Prostate gland (tissue), 2 donors: ENCODE measurements at regions not wholly inside any gene's neighbourhood (a gene's known extent, or its start where the extent isn't known, plus 50 kb on each side); places are given as distances from the start of the nearest gene placed in this dataset.

Experiments
- DNase-seq: peaks from one replicate; pipeline ENCODE4 v3.0.0-alpha.2; 2019; ENCODE audit warnings: low spot score
- H3K27ac ChIP-seq, 2 donors: fragments of 200-600 bp; sonication (generic); 2 replicates each; pipeline ENCODE4 v1.5.1; 2017 to 2019
- H3K27me3 ChIP-seq: fragments of 200-600 bp; sonication (generic); replicated peaks from 2 replicates; pipeline ENCODE4 v1.5.1; 2019; ENCODE audit not compliant: insufficient read depth
- H3K36me3 ChIP-seq, 2 donors: fragments of 200-600 bp; sonication (generic); 1 replicate in 1 of 2; 2 replicates in 1 of 2; pipeline versions ENCODE4 v1.5.1 to v1.8.1; 2017 to 2019
- H3K4me1 ChIP-seq: fragments of 200-600 bp; sonication (generic); replicated peaks from 2 replicates; pipeline ENCODE4 v1.5.1; 2019
- H3K4me3 ChIP-seq, 2 donors: fragments of 200-600 bp; sonication (generic); 2 replicates each; pipeline ENCODE4 v1.5.1; 2017 to 2019
- H3K9me3 ChIP-seq: fragments of 200-600 bp; sonication (generic); 2 replicates; pipeline ENCODE4 v1.5.1; 2017
- POLR2A ChIP-seq: fragments of 450-650 bp; IDR thresholded peaks from one replicate; pipeline ENCODE4 v1.6.1; 2016; ENCODE audit warnings: antibody characterized with exemption, mild to moderate bottlenecking
- POLR2AphosphoS5 ChIP-seq: sonication (generic); formaldehyde crosslinking; IDR thresholded peaks from one replicate; pipeline ENCODE4 v1.6.1; 2017; ENCODE audit warnings: antibody characterized with exemption
- WGBS: methylation state at CpG from one replicate; pipeline ENCODE4 v1.1.5; 2018; 5-methylcytosine and 5-hydroxymethylcytosine counted together
- intact Hi-C: fragments of 100-400 bp; cut with DNase I; formaldehyde crosslinking; loops from one replicate; pipeline ENCODE4 v1.14.2; 2022
- TF ChIP-seq, protein P1 (sequence below), 4 experiments: fragments of 200-600 bp in 2 of 4; fragments of 450-650 bp in 2 of 4; sonication (generic) in 2 of 4; IDR thresholded peaks; 1 replicate in 3 of 4; 2 replicates in 1 of 4; pipeline ENCODE4 v1.5.1; 2016 to 2019; ENCODE audit warnings: antibody characterized with exemption in 4 of 4, mild to moderate bottlenecking in 2 of 4, moderate library complexity in 2 of 4

DNA sequence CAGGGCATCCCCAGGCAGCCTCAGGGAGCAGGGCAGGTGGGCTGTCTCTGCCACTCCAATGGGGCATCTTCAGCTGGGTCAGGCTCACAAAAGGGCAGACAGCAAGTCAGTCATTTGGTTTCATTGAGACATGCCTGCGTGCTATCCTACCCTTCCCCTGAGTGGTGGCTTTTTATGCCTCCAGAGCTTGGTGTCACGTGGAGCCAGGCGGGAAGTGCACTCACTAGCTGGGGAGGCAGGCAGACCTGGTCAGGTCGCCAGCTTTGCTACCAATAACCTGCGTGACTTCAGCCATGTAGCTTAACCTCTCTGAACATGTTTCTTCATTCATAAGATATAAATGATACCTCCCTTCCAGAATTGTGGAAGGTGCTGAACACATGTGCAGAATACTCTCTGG, 415.0 kb downstream of the SOX9 start:
- Histone ChIP-seq H3K27ac (no peak overlapping the region), H3K36me3 (no peaks in the 10 kb centered on the region), H3K9me3 (no peaks in the 10 kb centered on the region), H3K4me1 (no peaks in the 10 kb centered on the region), H3K27me3 (no peaks in the 10 kb centered on the region), H3K4me3 (no peak overlapping the region)
- no peak for TF ChIP-seq POLR2AphosphoS5
- TF ChIP-seq, protein P1, sequence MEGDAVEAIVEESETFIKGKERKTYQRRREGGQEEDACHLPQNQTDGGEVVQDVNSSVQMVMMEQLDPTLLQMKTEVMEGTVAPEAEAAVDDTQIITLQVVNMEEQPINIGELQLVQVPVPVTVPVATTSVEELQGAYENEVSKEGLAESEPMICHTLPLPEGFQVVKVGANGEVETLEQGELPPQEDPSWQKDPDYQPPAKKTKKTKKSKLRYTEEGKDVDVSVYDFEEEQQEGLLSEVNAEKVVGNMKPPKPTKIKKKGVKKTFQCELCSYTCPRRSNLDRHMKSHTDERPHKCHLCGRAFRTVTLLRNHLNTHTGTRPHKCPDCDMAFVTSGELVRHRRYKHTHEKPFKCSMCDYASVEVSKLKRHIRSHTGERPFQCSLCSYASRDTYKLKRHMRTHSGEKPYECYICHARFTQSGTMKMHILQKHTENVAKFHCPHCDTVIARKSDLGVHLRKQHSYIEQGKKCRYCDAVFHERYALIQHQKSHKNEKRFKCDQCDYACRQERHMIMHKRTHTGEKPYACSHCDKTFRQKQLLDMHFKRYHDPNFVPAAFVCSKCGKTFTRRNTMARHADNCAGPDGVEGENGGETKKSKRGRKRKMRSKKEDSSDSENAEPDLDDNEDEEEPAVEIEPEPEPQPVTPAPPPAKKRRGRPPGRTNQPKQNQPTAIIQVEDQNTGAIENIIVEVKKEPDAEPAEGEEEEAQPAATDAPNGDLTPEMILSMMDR (IDR thresholded peaks at IDR 0.05), result no peak
- no peak for TF ChIP-seq POLR2A
- WGBS, result 90% methylated on average over 5 of the region's 5 CpGs
- no peak for DNase-seq
- intact Hi-C loops, result no loop called here

DNA sequence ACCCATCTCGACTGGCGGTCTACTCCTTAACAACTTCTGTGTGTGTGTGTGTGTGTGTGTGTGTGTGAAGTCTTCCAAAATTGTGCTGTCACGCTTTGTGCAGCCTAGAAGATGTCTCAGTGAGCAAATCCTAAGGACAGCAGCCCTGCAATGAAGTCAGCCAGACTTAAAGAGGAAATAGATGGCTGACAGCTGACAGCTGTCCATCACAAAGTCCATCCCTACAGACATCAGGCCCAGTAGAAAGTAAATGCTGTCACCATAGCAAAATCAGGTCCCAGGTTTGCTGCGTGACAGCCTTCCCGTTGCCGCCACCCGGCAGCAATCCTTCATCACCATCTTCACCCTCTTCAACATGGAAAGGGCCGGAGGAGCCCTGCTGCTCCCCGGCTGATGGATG, 416.0 kb downstream of the SOX9 start:
- Histone ChIP-seq H3K9me3 (no peaks in the 10 kb centered on the region), H3K36me3 (no peaks in the 10 kb centered on the region), H3K4me1 (no peaks in the 10 kb centered on the region), H3K27me3 (no peaks in the 10 kb centered on the region), H3K27ac (no peak overlapping the region), H3K4me3 (no peak overlapping the region)
- intact Hi-C loops, result no loop called here
- WGBS, result 96% methylated on average over 9 of the region's 9 CpGs
- no peak for DNase-seq
- TF ChIP-seq, protein P1 (IDR thresholded peaks at IDR 0.05), result no peak
- no peak for TF ChIP-seq POLR2AphosphoS5
- no peak for TF ChIP-seq POLR2A

DNA sequence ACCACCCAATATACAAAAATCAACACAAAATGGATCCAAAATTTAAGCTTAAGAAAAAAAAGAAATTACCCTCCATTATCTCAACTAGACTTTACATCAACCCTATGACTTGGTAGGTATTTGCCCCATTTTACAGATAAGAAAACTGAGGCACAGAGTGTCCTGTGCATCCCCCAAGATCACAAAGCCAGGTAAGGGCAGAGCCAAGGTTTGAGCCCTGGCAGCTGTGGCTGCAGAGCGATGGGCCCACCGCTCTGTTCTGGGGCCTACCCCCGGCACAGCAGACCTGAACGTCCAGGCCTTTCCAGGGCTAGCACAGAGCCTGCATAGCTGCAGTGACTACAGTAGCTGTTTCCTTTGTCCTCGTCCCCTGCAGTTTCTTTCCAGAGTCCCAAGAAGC, 417.6 kb downstream of the SOX9 start:
- H3K36me3 ChIP-seq, result no peaks in the 10 kb centered on the region
- 96% methylated on average over 5 of the region's 5 CpGs for WGBS
- no peaks in the 10 kb centered on the region for H3K9me3 ChIP-seq
- H3K27me3 ChIP-seq, result no peaks in the 10 kb centered on the region
- no peaks in the 10 kb centered on the region for H3K4me1 ChIP-seq
- H3K4me3 ChIP-seq, result no peak overlapping the region
- intact Hi-C loops, result no loop called here
- H3K27ac ChIP-seq, result no peak overlapping the region
- no peak for TF ChIP-seq POLR2AphosphoS5
- TF ChIP-seq, protein P1 (IDR thresholded peaks at IDR 0.05), result no peak
- no peak for TF ChIP-seq POLR2A
- no peak for DNase-seq

DNA sequence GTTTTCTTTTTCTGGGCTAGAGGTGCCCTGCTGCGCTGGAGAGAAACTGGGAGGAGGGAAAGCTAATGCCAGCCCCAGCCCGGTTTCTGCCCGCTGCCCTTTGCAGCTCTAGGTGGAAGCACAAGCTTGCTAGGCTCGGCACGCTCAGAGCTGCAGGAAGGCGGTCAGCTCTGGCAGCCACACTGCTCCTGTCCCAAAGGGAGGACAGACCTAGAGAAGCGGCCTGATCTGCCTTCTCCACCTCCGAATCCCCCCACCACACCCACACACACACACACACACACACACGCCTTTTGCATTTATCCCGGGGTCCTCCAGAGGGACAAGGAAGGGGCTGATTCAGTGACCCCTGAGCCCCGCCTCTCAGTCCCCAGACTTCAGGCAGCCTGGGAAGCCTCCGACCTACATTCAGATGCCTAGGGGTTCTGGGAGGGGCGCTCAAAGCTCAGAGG, 418.1 kb downstream of the SOX9 start:
- intact Hi-C loops, result no loop called here
- DNase-seq, result no peak
- H3K27ac ChIP-seq, result no peak overlapping the region
- no peaks in the 10 kb centered on the region for H3K27me3 ChIP-seq
- H3K4me3 ChIP-seq, result no peak overlapping the region
- H3K4me1 ChIP-seq, result no peaks in the 10 kb centered on the region
- TF ChIP-seq POLR2A (no peak), POLR2AphosphoS5 (no peak)
- TF ChIP-seq, protein P1 (IDR thresholded peaks at IDR 0.05), result no peak
- no peaks in the 10 kb centered on the region for H3K9me3 ChIP-seq
- no peaks in the 10 kb centered on the region for H3K36me3 ChIP-seq
- whole genome bisulfite sequencing, result 88% methylated on average over 13 of the region's 13 CpGs

DNA sequence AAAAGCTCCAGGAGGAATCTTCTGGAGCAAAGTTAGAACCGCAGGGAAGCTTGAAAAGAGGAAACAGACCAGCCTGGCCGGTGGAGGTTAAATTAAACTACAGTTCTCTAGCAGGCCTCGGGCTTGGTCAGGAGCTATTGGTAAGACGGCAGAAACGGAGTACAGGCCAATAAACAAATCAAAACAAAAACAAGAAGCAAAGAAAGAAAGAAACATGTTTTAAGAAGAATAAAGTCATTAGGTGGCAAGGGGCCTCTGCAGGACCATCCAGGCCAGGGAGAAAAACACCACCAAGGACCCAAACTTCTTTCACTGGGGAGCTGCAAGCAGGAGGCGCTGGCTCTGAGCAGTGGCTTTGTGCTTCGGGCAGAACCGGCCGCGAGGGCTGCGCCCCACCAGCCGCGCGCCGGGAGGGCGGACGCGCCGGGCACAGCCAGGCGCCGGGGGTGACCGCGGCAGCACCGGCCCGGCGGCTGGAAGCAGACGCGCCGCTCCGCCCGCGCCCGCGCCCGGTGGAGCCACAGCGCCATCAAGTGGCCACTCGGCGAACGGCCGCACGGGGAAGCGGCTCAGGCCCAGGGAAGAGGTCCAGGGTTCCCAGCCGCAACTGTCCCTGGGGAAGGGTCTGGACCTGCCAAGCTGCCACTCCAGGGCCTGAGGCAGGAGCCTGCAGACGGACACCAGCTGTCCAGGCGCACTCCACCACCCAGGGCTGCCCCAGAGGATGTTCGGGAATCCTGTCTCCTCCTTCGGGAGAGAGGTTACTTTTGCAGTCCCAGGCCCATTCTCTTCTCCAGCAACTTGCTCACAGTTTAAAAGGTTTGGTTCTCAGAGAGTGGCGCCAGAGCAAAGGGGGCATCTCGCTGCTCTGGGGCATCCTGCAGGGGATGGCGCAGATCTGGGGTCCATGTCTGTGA, 419.4 kb downstream of the SOX9 start:
- H3K4me3 ChIP-seq, result no peak overlapping the region
- no peaks in the 10 kb centered on the region for H3K9me3 ChIP-seq
- TF ChIP-seq, protein P1 (IDR thresholded peaks at IDR 0.05), result peak; percentile 85 to 98 (median 91)
- no peak for TF ChIP-seq POLR2AphosphoS5
- H3K36me3 ChIP-seq, result no peaks in the 10 kb centered on the region
- H3K27me3 ChIP-seq, result no peaks in the 10 kb centered on the region
- intact Hi-C loops, result loop anchor here (2.0 to 5.0 kb wide), 2 partner anchors 1773 to 1903 kb away; no protein-coding TSS in a partner anchor
- H3K27ac ChIP-seq, result peak overlapping the region in 1 of 2 donors; percentile 53
- no peaks in the 10 kb centered on the region for H3K4me1 ChIP-seq
- peak; percentile 48 for DNase-seq
- 18% methylated on average over 18 of the region's 50 CpGs for WGBS
